ENCODE measurements at regions not wholly inside any gene's neighbourhood (a gene's known extent, or its start where the extent isn't known, plus 50 kb on each side); places are given as distances from the start of the nearest gene placed in this dataset.

DNA sequence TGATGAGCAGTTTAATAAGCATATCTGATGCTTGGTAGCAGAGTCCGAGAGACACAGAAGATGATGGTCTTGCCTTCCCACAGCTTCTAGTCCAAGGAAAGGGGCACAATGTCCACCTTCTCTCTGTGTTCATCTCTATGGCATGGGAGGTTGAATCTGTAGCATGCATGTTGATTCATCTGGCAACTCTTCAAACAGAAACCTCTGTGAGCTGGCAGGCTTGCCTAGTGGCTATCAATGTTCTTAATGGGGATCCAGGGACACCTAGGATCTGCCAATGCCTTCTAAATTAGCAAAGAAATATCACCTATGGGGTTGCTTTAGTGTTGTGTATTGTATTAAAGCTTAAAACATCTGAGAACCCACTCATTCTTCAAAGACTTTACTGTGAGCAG lies 170.8 kb downstream of the INO80D start:
- 93% methylated on average over 1 of the region's 1 CpG for WGBS
- Histone ChIP-seq H3K27ac (ENCODE audit: low read depth in 1 of 2, low read length in 1 of 2) (no peak overlapping the region), H3K4me1 (ENCODE audit: control insufficient read depth in 2 of 2, insufficient read depth in 2 of 2, low read length in 2 of 2) (no peaks in the 10 kb centered on the region), H3K36me3 (ENCODE audit: control insufficient read depth in 2 of 2, insufficient read depth in 2 of 2, low read length in 1 of 2) (no peaks in the 10 kb centered on the region), H3K27me3 (ENCODE audit: control insufficient read depth in 2 of 2, insufficient read depth in 1 of 2, low read length in 1 of 2) (no peaks in the 10 kb centered on the region), H3K9me3 (ENCODE audit: control insufficient read depth in 2 of 2, insufficient read depth in 1 of 2, low read length in 1 of 2) (no peaks in the 10 kb centered on the region), H3K4me3 (ENCODE audit: low read length in 2 of 2) (no peak overlapping the region)
- DNase-seq (ENCODE audit: low read depth in 6 of 9, low spot score in 9 of 9): no peak

DNA sequence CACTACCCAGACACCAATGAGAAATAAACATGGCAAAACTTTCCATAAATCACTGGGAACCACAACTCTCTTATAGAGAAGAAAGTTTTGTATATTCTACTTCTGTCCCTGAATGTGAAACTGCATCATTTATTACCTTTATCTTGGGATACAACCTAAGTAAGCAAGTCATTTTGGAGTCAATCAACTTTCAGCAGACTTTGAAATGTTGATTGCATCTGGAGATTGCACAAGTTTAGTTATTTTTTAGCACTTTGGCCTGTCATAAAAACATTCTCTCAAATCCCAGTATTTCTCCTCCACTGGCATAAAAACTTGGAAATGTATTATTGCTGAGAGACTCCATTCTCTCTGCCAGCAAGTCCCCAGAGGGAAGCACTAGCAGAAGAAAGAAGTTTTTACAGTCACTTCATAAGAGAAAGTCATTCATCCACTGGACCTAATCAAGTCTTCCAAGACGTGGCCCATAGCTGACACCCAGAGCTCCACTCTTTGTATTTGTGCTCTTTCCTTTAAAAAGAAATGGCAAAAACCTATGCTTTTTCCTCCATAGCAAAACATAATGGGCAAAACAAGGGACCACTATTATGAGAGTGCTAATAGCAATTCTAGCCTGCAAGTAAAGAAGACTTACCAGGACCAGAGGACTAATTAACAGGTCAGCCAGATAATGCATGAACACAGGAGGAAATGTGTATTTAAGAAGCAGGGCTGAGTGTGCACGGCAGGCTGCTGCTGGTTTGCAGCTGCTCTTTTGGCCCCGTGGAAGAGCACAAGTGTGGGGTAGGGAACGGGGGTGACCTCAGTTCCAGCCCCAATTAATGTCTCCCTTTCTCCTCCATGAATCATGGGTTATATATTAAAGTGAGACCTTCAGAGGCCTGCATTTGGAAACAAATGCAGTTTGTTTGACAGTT lies 171.5 kb downstream of the INO80D start:
- Histone ChIP-seq H3K4me1 (ENCODE audit: control insufficient read depth in 2 of 2, insufficient read depth in 2 of 2, low read length in 2 of 2) (no peaks in the 10 kb centered on the region), H3K36me3 (ENCODE audit: control insufficient read depth in 2 of 2, insufficient read depth in 2 of 2, low read length in 1 of 2) (no peaks in the 10 kb centered on the region), H3K4me3 (ENCODE audit: low read length in 2 of 2) (no peak overlapping the region), H3K9me3 (ENCODE audit: control insufficient read depth in 2 of 2, insufficient read depth in 1 of 2, low read length in 1 of 2) (no peaks in the 10 kb centered on the region), H3K27ac (ENCODE audit: low read depth in 1 of 2, low read length in 1 of 2) (no peak overlapping the region), H3K27me3 (ENCODE audit: control insufficient read depth in 2 of 2, insufficient read depth in 1 of 2, low read length in 1 of 2) (no peaks in the 10 kb centered on the region)
- DNase-seq (ENCODE audit: low read depth in 6 of 9, low spot score in 9 of 9): no peak
- WGBS: 89% methylated on average over 4 of the region's 4 CpGs

DNA sequence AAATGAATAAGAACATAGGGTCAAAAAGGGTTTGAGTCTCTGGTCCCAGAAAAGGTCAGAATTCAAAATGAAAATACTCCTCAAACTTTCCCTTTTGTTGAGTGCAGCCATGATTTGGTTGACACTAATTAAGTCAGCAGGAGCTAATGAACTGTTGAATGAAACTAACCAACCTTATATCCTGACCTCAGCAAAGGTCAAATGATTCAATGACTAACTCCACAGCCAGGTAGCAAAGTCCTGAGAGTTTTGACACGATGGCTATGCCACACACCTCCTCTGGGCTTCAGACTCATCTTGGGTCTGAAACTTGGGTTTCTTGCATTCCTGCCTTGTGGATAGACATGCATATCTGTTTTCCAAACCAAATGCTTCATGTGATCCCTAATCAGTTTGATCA lies 172.3 kb downstream of the INO80D start:
- DNase-seq (ENCODE audit: low read depth in 6 of 9, low spot score in 9 of 9): no peak
- WGBS: 93% methylated on average over 1 of the region's 1 CpG
- Histone ChIP-seq H3K27ac (ENCODE audit: low read depth in 1 of 2, low read length in 1 of 2) (no peak overlapping the region), H3K4me3 (ENCODE audit: low read length in 2 of 2) (no peak overlapping the region), H3K36me3 (ENCODE audit: control insufficient read depth in 2 of 2, insufficient read depth in 2 of 2, low read length in 1 of 2) (no peaks in the 10 kb centered on the region), H3K4me1 (ENCODE audit: control insufficient read depth in 2 of 2, insufficient read depth in 2 of 2, low read length in 2 of 2) (peaks cover 0 to 3% of the 10 kb centered on the region in 2 donors), H3K27me3 (ENCODE audit: control insufficient read depth in 2 of 2, insufficient read depth in 1 of 2, low read length in 1 of 2) (no peaks in the 10 kb centered on the region), H3K9me3 (ENCODE audit: control insufficient read depth in 2 of 2, insufficient read depth in 1 of 2, low read length in 1 of 2) (no peaks in the 10 kb centered on the region)

GRCh38 chr2:205911306-205911705 lies 174.7 kb downstream of the INO80D start:
- DNase-seq (ENCODE audit: low read depth in 6 of 9, low spot score in 9 of 9): no peak
- no peaks in the 10 kb centered on the region for H3K9me3 ChIP-seq (ENCODE audit: control insufficient read depth in 2 of 2, insufficient read depth in 1 of 2, low read length in 1 of 2)
- H3K4me3 ChIP-seq (ENCODE audit: low read length in 2 of 2): no peak overlapping the region
- no peaks in the 10 kb centered on the region for H3K36me3 ChIP-seq (ENCODE audit: control insufficient read depth in 2 of 2, insufficient read depth in 2 of 2, low read length in 1 of 2)
- peaks cover 0 to 5% of the 10 kb centered on the region in 2 donors for H3K4me1 ChIP-seq (ENCODE audit: control insufficient read depth in 2 of 2, insufficient read depth in 2 of 2, low read length in 2 of 2)
- 98% methylated on average over 2 of the region's 2 CpGs for WGBS
- no peaks in the 10 kb centered on the region for H3K27me3 ChIP-seq (ENCODE audit: control insufficient read depth in 2 of 2, insufficient read depth in 1 of 2, low read length in 1 of 2)
- no peak overlapping the region for H3K27ac ChIP-seq (ENCODE audit: low read depth in 1 of 2, low read length in 1 of 2)

GRCh38 chr2:205909184-205909572 lies 176.8 kb downstream of the INO80D start:
- WGBS: 86% methylated on average over 6 of the region's 6 CpGs
- H3K27ac ChIP-seq (ENCODE audit: low read depth in 1 of 2, low read length in 1 of 2): no peak overlapping the region
- H3K4me3 ChIP-seq (ENCODE audit: low read length in 2 of 2): no peak overlapping the region
- no peaks in the 10 kb centered on the region for H3K36me3 ChIP-seq (ENCODE audit: control insufficient read depth in 2 of 2, insufficient read depth in 2 of 2, low read length in 1 of 2)
- peaks cover 0 to 5% of the 10 kb centered on the region in 2 donors for H3K4me1 ChIP-seq (ENCODE audit: control insufficient read depth in 2 of 2, insufficient read depth in 2 of 2, low read length in 2 of 2)
- H3K27me3 ChIP-seq (ENCODE audit: control insufficient read depth in 2 of 2, insufficient read depth in 1 of 2, low read length in 1 of 2): no peaks in the 10 kb centered on the region
- no peak for DNase-seq (ENCODE audit: low read depth in 6 of 9, low spot score in 9 of 9)
- H3K9me3 ChIP-seq (ENCODE audit: control insufficient read depth in 2 of 2, insufficient read depth in 1 of 2, low read length in 1 of 2): no peaks in the 10 kb centered on the region

DNA sequence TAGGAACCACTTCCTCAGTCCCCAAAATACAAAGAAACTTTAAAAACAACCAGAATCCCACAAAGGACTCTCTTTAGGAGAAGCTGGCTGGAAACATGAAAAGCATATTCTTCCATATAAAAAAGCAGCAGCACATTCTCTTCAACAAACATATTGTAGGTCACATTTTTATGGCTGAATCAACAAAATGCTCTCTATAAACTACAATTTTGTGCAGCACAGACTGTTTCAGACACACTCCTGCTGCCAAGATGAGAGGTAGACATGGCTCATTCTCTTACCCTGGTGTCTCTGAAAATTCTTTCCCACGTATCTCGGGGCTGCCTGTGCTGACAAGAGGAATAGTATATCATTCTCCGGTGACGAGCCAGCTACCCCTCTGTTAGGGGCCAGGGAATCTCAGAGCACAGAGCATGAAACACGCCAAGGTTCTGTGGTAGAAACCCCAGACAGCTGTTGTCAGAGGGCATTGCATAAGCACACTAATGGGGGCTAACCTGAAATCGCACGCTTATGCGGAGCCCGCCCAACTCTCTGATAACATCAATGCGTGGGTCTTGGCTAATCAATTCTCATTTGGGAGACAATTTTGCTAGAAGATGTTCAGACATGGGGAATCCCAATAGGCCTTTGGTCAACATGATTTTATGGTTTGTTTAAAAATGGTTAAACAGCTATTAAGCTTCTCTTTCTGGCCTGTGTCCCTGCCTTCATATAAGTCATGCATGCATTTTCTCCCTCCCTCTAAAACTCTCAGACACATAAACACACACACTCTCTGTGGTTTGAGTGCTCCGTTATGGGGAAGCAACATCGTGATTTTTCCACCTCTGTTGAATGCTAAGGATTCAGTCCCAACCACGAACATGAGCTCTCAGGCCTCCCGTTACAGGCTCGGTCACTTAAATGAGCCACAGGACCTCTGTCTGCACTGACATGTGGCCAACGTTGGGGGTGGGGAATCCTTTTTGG lies 177.5 kb downstream of the INO80D start:
- no peak overlapping the region for H3K27ac ChIP-seq (ENCODE audit: low read depth in 1 of 2, low read length in 1 of 2)
- H3K9me3 ChIP-seq (ENCODE audit: control insufficient read depth in 2 of 2, insufficient read depth in 1 of 2, low read length in 1 of 2): no peaks in the 10 kb centered on the region
- no peaks in the 10 kb centered on the region for H3K27me3 ChIP-seq (ENCODE audit: control insufficient read depth in 2 of 2, insufficient read depth in 1 of 2, low read length in 1 of 2)
- DNase-seq (ENCODE audit: low read depth in 6 of 9, low spot score in 9 of 9): no peak
- peaks cover 0 to 5% of the 10 kb centered on the region in 2 donors for H3K4me1 ChIP-seq (ENCODE audit: control insufficient read depth in 2 of 2, insufficient read depth in 2 of 2, low read length in 2 of 2)
- H3K4me3 ChIP-seq (ENCODE audit: low read length in 2 of 2): no peak overlapping the region
- 86% methylated on average over 16 of the region's 16 CpGs for WGBS
- H3K36me3 ChIP-seq (ENCODE audit: control insufficient read depth in 2 of 2, insufficient read depth in 2 of 2, low read length in 1 of 2): no peaks in the 10 kb centered on the region

GRCh38 chr2:205906419-205906818 lies 179.6 kb downstream of the INO80D start:
- Histone ChIP-seq H3K36me3 (ENCODE audit: control insufficient read depth in 2 of 2, insufficient read depth in 2 of 2, low read length in 1 of 2) (no peaks in the 10 kb centered on the region), H3K27ac (ENCODE audit: low read depth in 1 of 2, low read length in 1 of 2) (no peak overlapping the region), H3K9me3 (ENCODE audit: control insufficient read depth in 2 of 2, insufficient read depth in 1 of 2, low read length in 1 of 2) (no peaks in the 10 kb centered on the region), H3K27me3 (ENCODE audit: control insufficient read depth in 2 of 2, insufficient read depth in 1 of 2, low read length in 1 of 2) (no peaks in the 10 kb centered on the region), H3K4me1 (ENCODE audit: control insufficient read depth in 2 of 2, insufficient read depth in 2 of 2, low read length in 2 of 2) (peaks cover 0 to 5% of the 10 kb centered on the region in 2 donors), H3K4me3 (ENCODE audit: low read length in 2 of 2) (no peak overlapping the region)
- no peak for DNase-seq (ENCODE audit: low read depth in 6 of 9, low spot score in 9 of 9)
- WGBS: 95% methylated on average over 7 of the region's 7 CpGs

- DNase-seq (ENCODE audit: low read depth in 6 of 9, low spot score in 9 of 9): no peak
- Histone ChIP-seq H3K9me3 (ENCODE audit: control insufficient read depth in 2 of 2, insufficient read depth in 1 of 2, low read length in 1 of 2) (no peaks in the 10 kb centered on the region), H3K36me3 (ENCODE audit: control insufficient read depth in 2 of 2, insufficient read depth in 2 of 2, low read length in 1 of 2) (no peaks in the 10 kb centered on the region), H3K4me1 (ENCODE audit: control insufficient read depth in 2 of 2, insufficient read depth in 2 of 2, low read length in 2 of 2) (peaks cover 0 to 5% of the 10 kb centered on the region in 2 donors), H3K27ac (ENCODE audit: low read depth in 1 of 2, low read length in 1 of 2) (no peak overlapping the region), H3K27me3 (ENCODE audit: control insufficient read depth in 2 of 2, insufficient read depth in 1 of 2, low read length in 1 of 2) (no peaks in the 10 kb centered on the region), H3K4me3 (ENCODE audit: low read length in 2 of 2) (no peak overlapping the region)
- WGBS: 92% methylated on average over 1 of the region's 1 CpG
Measured at GRCh38 chr2:205905576-205905975, 180.4 kb downstream of the INO80D start.

- Histone ChIP-seq H3K4me3 (ENCODE audit: low read length in 2 of 2) (no peak overlapping the region), H3K9me3 (ENCODE audit: control insufficient read depth in 2 of 2, insufficient read depth in 1 of 2, low read length in 1 of 2) (no peaks in the 10 kb centered on the region), H3K4me1 (ENCODE audit: control insufficient read depth in 2 of 2, insufficient read depth in 2 of 2, low read length in 2 of 2) (peaks cover 0 to 5% of the 10 kb centered on the region in 2 donors), H3K27me3 (ENCODE audit: control insufficient read depth in 2 of 2, insufficient read depth in 1 of 2, low read length in 1 of 2) (no peaks in the 10 kb centered on the region), H3K36me3 (ENCODE audit: control insufficient read depth in 2 of 2, insufficient read depth in 2 of 2, low read length in 1 of 2) (no peaks in the 10 kb centered on the region), H3K27ac (ENCODE audit: low read depth in 1 of 2, low read length in 1 of 2) (no peak overlapping the region)
- no peak for DNase-seq (ENCODE audit: low read depth in 6 of 9, low spot score in 9 of 9)
- 94% methylated on average over 2 of the region's 2 CpGs for WGBS
Measured at GRCh38 chr2:205904873-205905272, 181.1 kb downstream of the INO80D start.

Data from thymus (tissue), 11 donors.